ENCODE measurements at regions not wholly inside any gene's neighbourhood (a gene's known extent, or its start where the extent isn't known, plus 50 kb on each side); places are given as distances from the start of the nearest gene placed in this dataset.

- H3K27me3 ChIP-seq (ENCODE audit: control insufficient read depth, insufficient read depth, low read length), result no peaks in the 10 kb centered on the region
- H3K9me3 ChIP-seq (ENCODE audit: control insufficient read depth, insufficient read depth, low read depth, low read length), result no peaks in the 10 kb centered on the region
- H3K27ac ChIP-seq (ENCODE audit: low read length), result no peak overlapping the region
- intact Hi-C loops (cut with micrococcal nuclease; ENCODE audit: unreplicated experiment), result loop anchor here (5.0 kb wide), 1 partner anchor 958 kb away; no protein-coding TSS in a partner anchor
- BruUV-seq (replicated peaks), result no TSS peak
- no peaks in the 10 kb centered on the region; the same call in 1 of the 2 replicates for H3K4me1 ChIP-seq (ENCODE audit: control insufficient read depth, insufficient read depth, low read length)
- ChIA-PET POLR2A (interaction anchor here (0.6 kb wide), 1 partner anchor 912 kb away, joined by 3 read pairs; no protein-coding TSS in a partner anchor), CTCF (no interaction called here)
- no peak for TF ChIP-seq TCF7L2 (IDR thresholded peaks at IDR 0.05; ENCODE audit: low read depth, low read length)
- TF ChIP-seq POLR2AphosphoS5 (IDR thresholded peaks at IDR 0.05; ENCODE audit: low read depth, low read length), result no peak
- no peak for TF ChIP-seq CTCF (IDR thresholded peaks at IDR 0.05)
- TF ChIP-seq SIN3A (IDR thresholded peaks at IDR 0.05; ENCODE audit: borderline replicate concordance, insufficient read depth, low read depth, low read length), result no peak
- TF ChIP-seq REST (IDR thresholded peaks at IDR 0.05; ENCODE audit: insufficient read depth in 1 of 2, low read depth in 2 of 2, low read length in 1 of 2), result no peak
- DNase-seq (ENCODE audit: low read depth, low spot score) (no peak), ATAC-seq (no peak)
- no peaks in the 10 kb centered on the region for H3K36me3 ChIP-seq (ENCODE audit: control insufficient read depth, insufficient read depth, low read length)
- in situ Hi-C loops (cut with HindIII; ENCODE audit: low pct_unique_long_range_greater_than_20kb, low sequenced_read_pairs), result no loop called here
- no peak overlapping the region for H3K4me3 ChIP-seq (ENCODE audit: low read depth in 2 of 2, low read length in 2 of 2)
Measured at GRCh38 chr11:15654451-15654850, 539.7 kb downstream of the INSC start.

- no peak overlapping the region for H3K27ac ChIP-seq (ENCODE audit: low read length)
- CTCF ChIA-PET, result no interaction called here
- DNase-seq (ENCODE audit: low read depth, low spot score), result no peak
Measured at GRCh38 chr11:15655552-15655951, 540.8 kb downstream of the INSC start.

More at GRCh38 chr11:15655552-15655951, 540.8 kb downstream of the INSC start:
- H3K27me3 ChIP-seq (ENCODE audit: control insufficient read depth, insufficient read depth, low read length), result no peaks in the 10 kb centered on the region
- POLR2A ChIA-PET, result no interaction called here
- H3K4me1 ChIP-seq (ENCODE audit: control insufficient read depth, insufficient read depth, low read length), result no peaks in the 10 kb centered on the region
- ATAC-seq, result no peak
- in situ Hi-C loops (cut with HindIII; ENCODE audit: low pct_unique_long_range_greater_than_20kb, low sequenced_read_pairs) (no loop called here), intact Hi-C loops (cut with micrococcal nuclease; ENCODE audit: unreplicated experiment) (no loop called here)
- no peaks in the 10 kb centered on the region for H3K36me3 ChIP-seq (ENCODE audit: control insufficient read depth, insufficient read depth, low read length)
- H3K4me3 ChIP-seq (ENCODE audit: low read depth in 2 of 2, low read length in 2 of 2), result no peak overlapping the region
- no peaks in the 10 kb centered on the region for H3K9me3 ChIP-seq (ENCODE audit: control insufficient read depth, insufficient read depth, low read depth, low read length)
- TF ChIP-seq TCF7L2 (IDR thresholded peaks at IDR 0.05; ENCODE audit: low read depth, low read length) (no peak), CTCF (IDR thresholded peaks at IDR 0.05) (no peak), POLR2AphosphoS5 (IDR thresholded peaks at IDR 0.05; ENCODE audit: low read depth, low read length) (no peak), REST (IDR thresholded peaks at IDR 0.05; ENCODE audit: insufficient read depth in 1 of 2, low read depth in 2 of 2, low read length in 1 of 2) (no peak), SIN3A (IDR thresholded peaks at IDR 0.05; ENCODE audit: borderline replicate concordance, insufficient read depth, low read depth, low read length) (no peak)
- BruUV-seq (replicated peaks), result no TSS peak

Data from Panc1 (cell line).